WTC11 (cell line): ENCODE measurements at regions not wholly inside any gene's neighbourhood (a gene's known extent, or its start where the extent isn't known, plus 50 kb on each side); places are given as distances from the start of the nearest gene placed in this dataset.

Experiments
- ATAC-seq: fragments of 200-7000 bp; cut with Tn5 transposase; 2 replicates; pipeline ENCODE4 v1.10.0; 2021; ENCODE audit warnings: mild to moderate bottlenecking, moderate library complexity
- CTCF ChIA-PET: fragments of 300-600 bp; sonication (Branson Sonifier 250); formaldehyde crosslinking; loops from one replicate; lab custom pipeline; 2021; ENCODE audit warnings: antibody characterized with exemption; lab: Charles Lee
- POLR2A ChIA-PET: fragments of 350-600 bp; sonication (Branson Sonifier 250); formaldehyde crosslinking; loops from one replicate; lab custom pipeline; 2021; ENCODE audit warnings: antibody characterized with exemption; lab: Charles Lee
- DNase-seq: peaks from one replicate; pipeline ENCODE4 v3.0.0; 2021; ENCODE audit warnings: low spot score
- H3K27ac Mint-ChIP-seq: 2 replicates; pipeline ENCODE4 v1.8.0; 2021; ENCODE audit warnings: mixed read lengths
- H3K27me3 Mint-ChIP-seq: 2 replicates; pipeline ENCODE4 v1.8.0; 2021; ENCODE audit warnings: low read depth, mild to moderate bottlenecking, moderate library complexity, mixed read lengths
- H3K36me3 Mint-ChIP-seq: 2 replicates; pipeline ENCODE4 v1.8.0; 2021; ENCODE audit warnings: mixed read lengths
- H3K4me1 Mint-ChIP-seq: 2 replicates; pipeline ENCODE4 v1.8.0; 2022; ENCODE audit warnings: mixed read lengths
- H3K4me3 Mint-ChIP-seq: 2 replicates; pipeline ENCODE4 v1.8.0; 2021; ENCODE audit warnings: mild to moderate bottlenecking, moderate library complexity, mixed read lengths
- H3K9me3 Mint-ChIP-seq: 2 replicates; pipeline ENCODE4 v1.8.0; 2021; ENCODE audit warnings: mixed read lengths
- CREB1 ChIP-seq: sonication (generic); formaldehyde crosslinking; IDR thresholded peaks from 2 replicates; pipeline ENCODE4 v1.8.0; 2023; ENCODE audit warnings: mild to moderate bottlenecking, missing genetic modification reagents
- ELF4 ChIP-seq: sonication (generic); formaldehyde crosslinking; IDR thresholded peaks from 2 replicates; pipeline ENCODE4 v1.8.1; 2022; ENCODE audit warnings: low read depth, mild to moderate bottlenecking, moderate library complexity, missing genetic modification reagents
- GTF2I ChIP-seq: fragments of 250-450 bp; sonication (Bioruptor Pico); conservative IDR thresholded peaks from 2 replicates; pipeline ENCODE4 v1.4.0; 2021; ENCODE audit warnings: mild to moderate bottlenecking
- IRF1 ChIP-seq: sonication (generic); formaldehyde crosslinking; IDR thresholded peaks from 2 replicates; pipeline ENCODE4 v1.8.0; 2023; ENCODE audit warnings: missing genetic modification reagents
- JAZF1 ChIP-seq: fragments of 250-450 bp; sonication (Bioruptor Pico); IDR thresholded peaks from 2 replicates; pipeline ENCODE4 v1.9.0; 2021; ENCODE audit warnings: moderate library complexity, mild to moderate bottlenecking, inconsistent platforms
- MXD4 ChIP-seq: fragments of 250-450 bp; sonication (Bioruptor Pico); IDR thresholded peaks from 2 replicates; pipeline ENCODE4 v1.8.0; 2021; ENCODE audit warnings: mild to moderate bottlenecking, moderate library complexity, borderline replicate concordance
- NR3C1 ChIP-seq: sonication (generic); formaldehyde crosslinking; conservative IDR thresholded peaks from 2 replicates; pipeline ENCODE4 v1.8.1; 2023; ENCODE audit warnings: low read depth, mild to moderate bottlenecking, missing genetic modification reagents
- OVOL2 ChIP-seq: fragments of 250-450 bp; sonication (Bioruptor Pico); IDR thresholded peaks from 2 replicates; pipeline ENCODE4 v1.9.0; 2021; ENCODE audit warnings: mild to moderate bottlenecking, borderline replicate concordance
- SMAD4 ChIP-seq: sonication (generic); formaldehyde crosslinking; IDR thresholded peaks from 2 replicates; pipeline ENCODE4 v1.8.0; 2022; ENCODE audit warnings: mild to moderate bottlenecking, missing genetic modification reagents
- SOX15 ChIP-seq: fragments of 250-450 bp; sonication (Bioruptor Pico); IDR thresholded peaks from 2 replicates; pipeline ENCODE4 v1.9.0; 2021; ENCODE audit warnings: mild to moderate bottlenecking
- TEAD1 ChIP-seq: sonication (generic); formaldehyde crosslinking; IDR thresholded peaks from 2 replicates; pipeline ENCODE4 v1.8.0; 2022; ENCODE audit warnings: mild to moderate bottlenecking, missing genetic modification reagents
- USF1 ChIP-seq: sonication (generic); formaldehyde crosslinking; IDR thresholded peaks from 2 replicates; pipeline ENCODE4 v1.8.0; 2022; ENCODE audit warnings: mild to moderate bottlenecking, missing genetic modification reagents
- ZNF263 ChIP-seq: sonication (generic); formaldehyde crosslinking; IDR thresholded peaks from 2 replicates; pipeline ENCODE4 v1.8.1; 2022; ENCODE audit warnings: low read depth, mild to moderate bottlenecking, moderate library complexity, missing genetic modification reagents
- ZNF396 ChIP-seq: fragments of 250-450 bp; sonication (Bioruptor Pico); IDR thresholded peaks from 2 replicates; pipeline ENCODE4 v1.8.0; 2021; ENCODE audit warnings: mild to moderate bottlenecking, moderate library complexity, borderline replicate concordance
- ZNF416 ChIP-seq: fragments of 250-450 bp; sonication (Bioruptor Pico); IDR thresholded peaks from 2 replicates; pipeline ENCODE4 v1.9.0; 2021; ENCODE audit warnings: mild to moderate bottlenecking, inconsistent platforms
- ZNF423 ChIP-seq: fragments of 250-450 bp; sonication (Bioruptor Pico); IDR thresholded peaks from 2 replicates; pipeline ENCODE4 v2.1.2; 2022; ENCODE audit warnings: mild to moderate bottlenecking, moderate library complexity
- ZNF671 ChIP-seq: fragments of 250-450 bp; sonication (Bioruptor Pico); IDR thresholded peaks from 2 replicates; pipeline ENCODE4 v1.8.0; 2021; ENCODE audit warnings: mild to moderate bottlenecking
- TF ChIP-seq, protein P1 (sequence below): sonication (generic); formaldehyde crosslinking; IDR thresholded peaks from 2 replicates; pipeline ENCODE4 v1.8.0; 2022; ENCODE audit warnings: mild to moderate bottlenecking, missing genetic modification reagents
- TF ChIP-seq, protein P2 (sequence below): sonication (generic); formaldehyde crosslinking; IDR thresholded peaks from 2 replicates; pipeline ENCODE4 v1.8.1; 2022; ENCODE audit warnings: mild to moderate bottlenecking, missing genetic modification reagents, moderate library complexity, borderline replicate concordance
- TF ChIP-seq, protein P3 (sequence below): sonication (generic); formaldehyde crosslinking; IDR thresholded peaks from 2 replicates; pipeline ENCODE4 v1.8.0; 2022; ENCODE audit warnings: mild to moderate bottlenecking, missing genetic modification reagents
- TF ChIP-seq, protein P4 (sequence below): sonication (generic); formaldehyde crosslinking; IDR thresholded peaks from 2 replicates; pipeline ENCODE4 v1.8.0; 2022; ENCODE audit warnings: missing genetic modification reagents
- TF ChIP-seq, protein P5 (sequence below): sonication (generic); formaldehyde crosslinking; IDR thresholded peaks from 2 replicates; pipeline ENCODE4 v1.8.1; 2023; ENCODE audit warnings: mild to moderate bottlenecking, missing genetic modification reagents, moderate library complexity

- TF ChIP-seq TEAD1 (no peak), ELF4 (no peak), JAZF1 (CRISPR knock-in tag) (no peak), ZNF423 (no peak), MXD4 (no peak), SOX15 (no peak)
- TF ChIP-seq, protein P1, sequence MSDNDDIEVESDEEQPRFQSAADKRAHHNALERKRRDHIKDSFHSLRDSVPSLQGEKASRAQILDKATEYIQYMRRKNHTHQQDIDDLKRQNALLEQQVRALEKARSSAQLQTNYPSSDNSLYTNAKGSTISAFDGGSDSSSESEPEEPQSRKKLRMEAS (CRISPR knock-in tag) = no peak
Observed at GRCh38 chr2:211241891-211242290, 685.5 kb downstream of the CPS1 start (continued).

GRCh38 chr2:211247751-211248150, 691.4 kb downstream of the CPS1 start:
- H3K27ac Mint-ChIP-seq = no peak overlapping the region
- peaks cover 28% of the 10 kb centered on the region for H3K4me1 Mint-ChIP-seq
- DNase-seq (no peak), ATAC-seq (no peak)
- ChIA-PET CTCF (no interaction called here), POLR2A (no interaction called here)
- no peaks in the 10 kb centered on the region for H3K36me3 Mint-ChIP-seq
- H3K27me3 Mint-ChIP-seq = no peaks in the 10 kb centered on the region
- TF ChIP-seq USF1 (CRISPR knock-in tag) = no peak
- no peak for TF ChIP-seq CREB1 (CRISPR knock-in tag)
- TF ChIP-seq NR3C1 (CRISPR knock-in tag) = no peak
- TF ChIP-seq JAZF1 (CRISPR knock-in tag) = no peak
- H3K9me3 Mint-ChIP-seq = no peaks in the 10 kb centered on the region
- H3K4me3 Mint-ChIP-seq = no peak overlapping the region

DNA sequence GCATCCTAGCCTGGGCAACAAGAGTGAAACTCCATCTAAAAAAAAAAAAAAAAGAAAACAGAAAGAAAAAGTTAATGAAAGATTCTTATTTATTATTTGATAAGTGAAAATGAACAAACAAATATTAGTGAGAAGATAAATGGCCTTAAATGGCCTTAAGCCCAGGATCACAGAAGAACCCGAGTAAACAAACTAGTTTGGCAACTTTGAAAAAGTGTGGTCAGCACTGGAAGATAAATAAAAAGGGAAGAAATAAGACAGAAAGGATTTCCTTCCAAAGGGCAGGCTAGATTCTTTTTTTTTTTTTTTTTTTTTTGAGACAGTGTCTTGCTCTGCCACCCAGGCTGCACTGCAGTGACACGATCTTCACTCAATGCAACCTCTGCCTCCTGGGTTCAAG, 692.4 kb downstream of the CPS1 start:
- TF ChIP-seq OVOL2 (no peak), ZNF263 (CRISPR knock-in tag) (no peak), ZNF396 (CRISPR knock-in tag) (no peak), IRF1 (no peak), ZNF423 (no peak), GTF2I (CRISPR knock-in tag) (no peak), MXD4 (no peak), ZNF416 (CRISPR knock-in tag) (no peak), SMAD4 (no peak), ZNF671 (CRISPR knock-in tag) (no peak)
- TF ChIP-seq, protein P2, sequence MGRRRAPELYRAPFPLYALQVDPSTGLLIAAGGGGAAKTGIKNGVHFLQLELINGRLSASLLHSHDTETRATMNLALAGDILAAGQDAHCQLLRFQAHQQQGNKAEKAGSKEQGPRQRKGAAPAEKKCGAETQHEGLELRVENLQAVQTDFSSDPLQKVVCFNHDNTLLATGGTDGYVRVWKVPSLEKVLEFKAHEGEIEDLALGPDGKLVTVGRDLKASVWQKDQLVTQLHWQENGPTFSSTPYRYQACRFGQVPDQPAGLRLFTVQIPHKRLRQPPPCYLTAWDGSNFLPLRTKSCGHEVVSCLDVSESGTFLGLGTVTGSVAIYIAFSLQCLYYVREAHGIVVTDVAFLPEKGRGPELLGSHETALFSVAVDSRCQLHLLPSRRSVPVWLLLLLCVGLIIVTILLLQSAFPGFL (CRISPR knock-in tag) = no peak
- TF ChIP-seq, protein P3, sequence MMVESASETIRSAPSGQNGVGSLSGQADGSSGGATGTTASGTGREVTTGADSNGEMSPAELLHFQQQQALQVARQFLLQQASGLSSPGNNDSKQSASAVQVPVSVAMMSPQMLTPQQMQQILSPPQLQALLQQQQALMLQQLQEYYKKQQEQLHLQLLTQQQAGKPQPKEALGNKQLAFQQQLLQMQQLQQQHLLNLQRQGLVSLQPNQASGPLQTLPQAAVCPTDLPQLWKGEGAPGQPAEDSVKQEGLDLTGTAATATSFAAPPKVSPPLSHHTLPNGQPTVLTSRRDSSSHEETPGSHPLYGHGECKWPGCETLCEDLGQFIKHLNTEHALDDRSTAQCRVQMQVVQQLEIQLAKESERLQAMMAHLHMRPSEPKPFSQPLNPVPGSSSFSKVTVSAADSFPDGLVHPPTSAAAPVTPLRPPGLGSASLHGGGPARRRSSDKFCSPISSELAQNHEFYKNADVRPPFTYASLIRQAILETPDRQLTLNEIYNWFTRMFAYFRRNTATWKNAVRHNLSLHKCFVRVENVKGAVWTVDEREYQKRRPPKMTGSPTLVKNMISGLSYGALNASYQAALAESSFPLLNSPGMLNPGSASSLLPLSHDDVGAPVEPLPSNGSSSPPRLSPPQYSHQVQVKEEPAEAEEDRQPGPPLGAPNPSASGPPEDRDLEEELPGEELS (CRISPR knock-in tag) = no peak
- TF ChIP-seq, protein P1 (CRISPR knock-in tag) = no peak
- TF ChIP-seq, protein P4, sequence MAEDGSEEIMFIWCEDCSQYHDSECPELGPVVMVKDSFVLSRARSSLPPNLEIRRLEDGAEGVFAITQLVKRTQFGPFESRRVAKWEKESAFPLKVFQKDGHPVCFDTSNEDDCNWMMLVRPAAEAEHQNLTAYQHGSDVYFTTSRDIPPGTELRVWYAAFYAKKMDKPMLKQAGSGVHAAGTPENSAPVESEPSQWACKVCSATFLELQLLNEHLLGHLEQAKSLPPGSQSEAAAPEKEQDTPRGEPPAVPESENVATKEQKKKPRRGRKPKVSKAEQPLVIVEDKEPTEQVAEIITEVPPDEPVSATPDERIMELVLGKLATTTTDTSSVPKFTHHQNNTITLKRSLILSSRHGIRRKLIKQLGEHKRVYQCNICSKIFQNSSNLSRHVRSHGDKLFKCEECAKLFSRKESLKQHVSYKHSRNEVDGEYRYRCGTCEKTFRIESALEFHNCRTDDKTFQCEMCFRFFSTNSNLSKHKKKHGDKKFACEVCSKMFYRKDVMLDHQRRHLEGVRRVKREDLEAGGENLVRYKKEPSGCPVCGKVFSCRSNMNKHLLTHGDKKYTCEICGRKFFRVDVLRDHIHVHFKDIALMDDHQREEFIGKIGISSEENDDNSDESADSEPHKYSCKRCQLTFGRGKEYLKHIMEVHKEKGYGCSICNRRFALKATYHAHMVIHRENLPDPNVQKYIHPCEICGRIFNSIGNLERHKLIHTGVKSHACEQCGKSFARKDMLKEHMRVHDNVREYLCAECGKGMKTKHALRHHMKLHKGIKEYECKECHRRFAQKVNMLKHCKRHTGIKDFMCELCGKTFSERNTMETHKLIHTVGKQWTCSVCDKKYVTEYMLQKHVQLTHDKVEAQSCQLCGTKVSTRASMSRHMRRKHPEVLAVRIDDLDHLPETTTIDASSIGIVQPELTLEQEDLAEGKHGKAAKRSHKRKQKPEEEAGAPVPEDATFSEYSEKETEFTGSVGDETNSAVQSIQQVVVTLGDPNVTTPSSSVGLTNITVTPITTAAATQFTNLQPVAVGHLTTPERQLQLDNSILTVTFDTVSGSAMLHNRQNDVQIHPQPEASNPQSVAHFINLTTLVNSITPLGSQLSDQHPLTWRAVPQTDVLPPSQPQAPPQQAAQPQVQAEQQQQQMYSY (CRISPR knock-in tag) = no peak
- TF ChIP-seq, protein P5, sequence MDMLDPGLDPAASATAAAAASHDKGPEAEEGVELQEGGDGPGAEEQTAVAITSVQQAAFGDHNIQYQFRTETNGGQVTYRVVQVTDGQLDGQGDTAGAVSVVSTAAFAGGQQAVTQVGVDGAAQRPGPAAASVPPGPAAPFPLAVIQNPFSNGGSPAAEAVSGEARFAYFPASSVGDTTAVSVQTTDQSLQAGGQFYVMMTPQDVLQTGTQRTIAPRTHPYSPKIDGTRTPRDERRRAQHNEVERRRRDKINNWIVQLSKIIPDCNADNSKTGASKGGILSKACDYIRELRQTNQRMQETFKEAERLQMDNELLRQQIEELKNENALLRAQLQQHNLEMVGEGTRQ = no peak

More for the DNA sequence above, 692.4 kb downstream of the CPS1 start:
- Mint-ChIP-seq H3K4me3 (no peak overlapping the region), H3K9me3 (no peaks in the 10 kb centered on the region), H3K27ac (0 out of 2 replicates have a peak overlapping the region, but pooled peaks have one; percentile 63), H3K36me3 (no peaks in the 10 kb centered on the region), H3K27me3 (no peaks in the 10 kb centered on the region), H3K4me1 (peaks cover 28% of the 10 kb centered on the region)
- DNase-seq = no peak
- ChIA-PET POLR2A (no interaction called here), CTCF (interaction anchor here (0.9 kb wide), 1 partner anchor 79 kb away, joined by 3 read pairs; no protein-coding TSS in a partner anchor)
- no peak for ATAC-seq
